ENCODE measurements at regions not wholly inside any gene's neighbourhood (a gene's known extent, or its start where the extent isn't known, plus 50 kb on each side); places are given as distances from the start of the nearest gene placed in this dataset.
A peak's percentile ranks its signal among the peaks of the same experiment; 100 is the strongest.
"Not testable (repeated sequence)": the region's sequence is repeated elsewhere in the genome, so short reads cannot be mapped to it uniquely, and the experiment has no call there.

- ATAC-seq (no peak), DNase-seq (ENCODE audit: low spot score) (no peak)
- intact Hi-C loops (cut with DNase I): no loop called here
Observed at GRCh38 chr6:19892260-19892659, 55.1 kb downstream of the ID4 start.

DNA sequence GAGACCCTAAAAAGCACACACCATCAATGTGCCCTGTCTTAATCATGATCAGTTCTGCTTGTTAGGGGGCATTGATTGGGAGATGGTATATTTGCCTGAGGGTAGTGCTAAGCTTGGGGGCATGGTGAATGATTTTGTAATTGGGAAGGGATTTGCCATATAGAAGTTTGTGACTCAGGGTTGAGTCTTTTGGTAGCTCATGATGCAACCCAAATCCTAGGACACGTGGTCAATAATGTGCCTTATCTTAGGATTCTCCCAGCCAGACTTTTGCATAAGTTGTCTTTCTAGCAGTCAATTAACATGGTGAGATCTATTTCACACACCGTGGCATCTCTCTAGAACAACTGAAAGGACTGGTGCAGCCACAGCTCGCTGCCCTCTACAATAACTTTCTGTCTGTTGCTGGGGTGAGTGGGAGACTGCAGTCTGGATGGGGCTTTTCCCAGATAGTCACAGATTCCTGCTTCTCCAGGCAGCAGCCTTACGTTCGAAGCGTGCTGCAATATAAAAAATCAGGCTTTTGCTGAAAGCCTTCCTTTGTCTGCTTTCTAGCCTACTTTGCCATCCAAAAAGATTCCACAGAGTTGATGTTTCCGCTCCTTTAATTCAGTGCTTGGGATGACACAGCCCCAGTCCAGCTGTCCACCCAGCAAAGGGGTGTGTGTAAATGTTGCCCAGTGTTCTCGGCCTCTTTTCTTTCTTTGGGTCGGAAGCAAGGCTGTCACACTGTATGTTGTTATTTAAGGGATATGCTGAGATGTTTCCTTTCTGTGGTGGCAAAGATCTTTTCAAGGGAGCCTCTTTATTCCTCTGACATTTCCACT lies 58.9 kb downstream of the ID4 start:
- peak; percentile 83 for ATAC-seq
- no peak for DNase-seq (ENCODE audit: low spot score)
- intact Hi-C loops (cut with DNase I): no loop called here

GRCh38 chr6:19896693-19897010 lies 59.5 kb downstream of the ID4 start:
- ATAC-seq (peak; percentile 79), DNase-seq (ENCODE audit: low spot score) (peak; percentile 73)
- intact Hi-C loops (cut with DNase I): no loop called here

GRCh38 chr6:19898141-19898740 lies 61.1 kb downstream of the ID4 start:
- intact Hi-C loops (cut with DNase I): no loop called here
- ATAC-seq (no peak), DNase-seq (ENCODE audit: low spot score) (no peak)

GRCh38 chr6:19902201-19902600 lies 65.0 kb downstream of the ID4 start:
- intact Hi-C loops (cut with DNase I): no loop called here
- DNase-seq (ENCODE audit: low spot score): no peak
- no peak for ATAC-seq

DNA sequence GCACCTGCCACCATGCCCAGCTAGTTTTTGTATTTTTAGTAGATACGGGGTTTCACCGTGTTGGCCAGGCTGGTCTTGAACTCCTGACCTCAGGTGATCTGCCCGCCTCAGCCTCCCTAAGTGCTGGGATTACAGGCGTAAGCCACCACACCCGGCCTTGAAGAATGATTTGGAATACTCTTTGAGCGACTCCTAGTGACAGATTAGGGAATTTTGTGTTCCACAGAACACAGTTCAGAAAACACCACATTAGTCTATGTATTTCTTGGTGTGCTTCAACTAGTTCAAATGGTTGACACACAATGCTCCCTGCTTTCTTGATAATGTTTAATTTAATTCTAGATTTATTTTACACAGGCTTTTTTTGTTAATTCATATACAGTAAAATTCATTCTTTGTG lies 67.2 kb downstream of the ID4 start:
- DNase-seq (ENCODE audit: low spot score); ATAC-seq; intact Hi-C loops (cut with DNase I): not testable (repeated sequence)

DNA sequence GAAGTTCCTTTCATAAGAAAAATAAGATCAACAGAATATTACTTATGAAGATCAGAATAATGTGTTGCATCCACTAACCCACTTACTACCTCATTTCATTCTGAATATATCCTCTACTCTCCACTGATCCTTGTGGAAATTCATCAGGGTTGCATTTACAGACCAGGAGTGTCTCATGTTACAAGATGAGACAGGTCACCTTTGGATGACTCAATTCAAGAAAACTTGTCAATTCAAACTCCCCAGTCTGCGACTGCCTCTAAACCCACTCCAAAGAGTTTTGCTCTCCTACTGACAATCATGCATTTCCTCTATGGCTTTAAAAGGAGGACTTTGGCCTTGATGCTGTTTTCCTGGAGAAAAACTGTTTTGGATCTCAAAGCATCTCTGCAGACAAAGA lies 68.4 kb downstream of the ID4 start:
- no peak for DNase-seq (ENCODE audit: low spot score)
- ATAC-seq: peak; percentile 27
- intact Hi-C loops (cut with DNase I): no loop called here

DNA sequence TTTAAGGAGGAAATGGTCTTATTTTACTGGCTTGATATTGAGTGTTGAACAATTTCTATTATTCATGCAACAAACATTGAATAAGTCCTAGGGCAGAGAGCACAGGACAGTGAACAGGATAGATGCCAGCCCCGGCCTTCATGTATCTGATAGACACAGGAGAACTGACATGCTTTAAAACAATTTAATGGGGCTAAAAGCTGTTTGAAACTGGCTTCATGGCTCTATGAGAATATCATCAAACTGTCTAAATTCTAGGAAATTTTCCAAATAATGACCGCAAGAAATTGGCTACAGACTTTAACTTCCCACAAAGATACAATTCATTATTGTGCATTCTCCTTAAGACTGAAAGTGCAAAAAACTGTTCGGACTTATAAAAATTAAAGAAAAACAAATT lies 69.0 kb downstream of the ID4 start:
- DNase-seq (ENCODE audit: low spot score) (no peak), ATAC-seq (peak; percentile 72)
- intact Hi-C loops (cut with DNase I): no loop called here

DNA sequence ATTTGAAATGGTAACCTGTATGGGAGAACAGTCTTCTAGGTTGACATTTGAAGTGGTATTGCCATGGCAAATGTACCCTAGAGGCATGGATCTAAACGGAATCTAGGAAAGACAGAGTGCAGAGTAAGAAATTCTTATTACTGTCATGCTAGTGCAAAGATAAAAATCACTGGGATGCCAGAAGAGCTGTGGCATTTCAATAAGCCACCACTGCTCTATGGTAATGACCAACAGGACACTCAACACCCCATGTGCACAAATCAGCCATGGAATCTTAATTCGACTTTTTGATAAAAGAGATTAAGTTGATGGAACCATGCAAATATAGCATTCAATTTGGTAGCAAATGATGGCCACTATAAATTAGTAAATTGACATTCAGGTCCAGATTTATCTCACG lies 74.1 kb downstream of the ID4 start:
- intact Hi-C loops (cut with DNase I): no loop called here
- DNase-seq (ENCODE audit: low spot score) (no peak), ATAC-seq (no peak)

- intact Hi-C loops (cut with DNase I): no loop called here
- ATAC-seq (no peak), DNase-seq (ENCODE audit: low spot score) (no peak)
Observed at GRCh38 chr6:19918436-19918835, 81.3 kb downstream of the ID4 start.

- ATAC-seq (no peak), DNase-seq (ENCODE audit: low spot score) (no peak)
- intact Hi-C loops (cut with DNase I): no loop called here
Observed at GRCh38 chr6:19921786-19922185, 84.6 kb downstream of the ID4 start.

- ATAC-seq: no peak
Observed at GRCh38 chr6:19925533-19925932, 88.4 kb downstream of the ID4 start.

DNA sequence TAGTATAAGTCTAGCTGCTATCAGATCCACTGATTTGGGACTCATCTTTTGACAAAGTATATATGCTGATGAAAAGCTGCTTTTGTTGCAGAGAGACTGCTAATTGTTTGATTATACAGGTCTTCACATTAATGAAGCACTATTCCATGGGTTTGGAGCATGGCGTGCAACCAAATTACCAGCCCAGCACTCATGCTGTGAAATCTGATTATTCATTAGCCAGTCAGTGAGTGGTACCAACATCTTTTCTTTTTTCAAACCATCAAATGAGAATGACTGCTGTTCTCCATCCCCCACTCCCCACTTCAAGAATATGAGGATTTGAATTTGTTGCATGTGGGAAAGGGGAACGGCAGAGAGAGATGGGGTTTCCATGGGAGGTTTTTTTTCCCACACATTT lies 91.3 kb downstream of the ID4 start:
- ATAC-seq: no peak
- intact Hi-C loops (cut with DNase I): no loop called here
- DNase-seq (ENCODE audit: low spot score): no peak

More at GRCh38 chr6:19925533-19925932, 88.4 kb downstream of the ID4 start:
- intact Hi-C loops (cut with DNase I): no loop called here
- DNase-seq (ENCODE audit: low spot score): no peak

- intact Hi-C loops (cut with DNase I): no loop called here
- ATAC-seq (no peak), DNase-seq (ENCODE audit: low spot score) (no peak)
Observed at GRCh38 chr6:19929312-19929711, 92.1 kb downstream of the ID4 start.

DNA sequence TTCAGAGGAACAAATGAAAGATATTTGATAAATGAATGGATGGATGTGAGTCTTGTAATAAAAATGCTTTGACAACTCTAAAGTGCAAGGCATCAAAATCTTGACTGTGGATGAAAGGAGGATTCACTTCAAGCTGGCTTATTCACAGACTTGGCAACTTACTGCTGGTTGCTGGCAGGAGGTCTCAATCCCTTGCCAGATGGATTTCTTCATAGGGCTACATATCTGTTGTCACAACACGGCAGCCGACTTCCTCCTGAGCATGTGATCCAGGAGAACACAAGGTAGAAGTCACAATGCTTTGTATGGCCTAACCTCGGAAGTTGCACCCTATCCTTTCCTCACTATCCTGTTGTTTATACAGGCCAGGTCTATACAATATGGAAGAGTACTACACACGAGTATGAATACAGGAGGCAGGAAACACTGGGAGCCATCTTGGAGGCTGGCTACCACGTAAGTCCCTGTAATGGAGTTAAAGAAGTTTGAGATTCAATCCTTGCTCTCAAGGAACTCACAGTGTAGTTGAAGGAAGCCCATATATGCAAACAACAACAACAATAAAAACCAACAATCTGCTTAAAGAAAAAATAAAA lies 97.9 kb downstream of the ID4 start:
- no peak for DNase-seq (ENCODE audit: low spot score)
- intact Hi-C loops (cut with DNase I): no loop called here
- ATAC-seq: peak; percentile 39

- intact Hi-C loops (cut with DNase I); DNase-seq (ENCODE audit: low spot score); ATAC-seq: not testable (repeated sequence)
Observed at GRCh38 chr6:19939321-19939720, 102.2 kb downstream of the ID4 start.

DNA sequence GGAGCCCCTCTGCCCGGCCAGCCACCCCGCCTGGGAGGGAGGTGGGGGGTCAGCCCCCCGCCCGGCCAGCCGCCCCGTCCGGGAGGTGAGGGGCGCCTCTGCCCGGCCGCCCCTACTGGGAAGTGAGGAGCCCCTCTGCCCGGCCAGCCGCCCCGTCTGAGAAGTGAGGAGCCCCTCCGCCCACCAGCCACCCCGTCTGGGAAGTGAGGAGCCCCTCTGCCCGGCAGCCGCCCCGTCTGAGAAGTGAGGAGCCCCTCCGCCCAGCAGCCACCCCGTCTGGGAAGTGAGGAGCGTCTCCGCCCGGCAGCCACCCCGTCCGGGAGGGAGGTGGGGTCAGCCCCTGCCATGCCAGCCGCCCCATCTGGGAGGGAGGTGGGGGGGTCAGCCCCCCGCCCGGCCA lies 102.8 kb downstream of the ID4 start:
- DNase-seq (ENCODE audit: low spot score); ATAC-seq; intact Hi-C loops (cut with DNase I): not testable (repeated sequence)

DNA sequence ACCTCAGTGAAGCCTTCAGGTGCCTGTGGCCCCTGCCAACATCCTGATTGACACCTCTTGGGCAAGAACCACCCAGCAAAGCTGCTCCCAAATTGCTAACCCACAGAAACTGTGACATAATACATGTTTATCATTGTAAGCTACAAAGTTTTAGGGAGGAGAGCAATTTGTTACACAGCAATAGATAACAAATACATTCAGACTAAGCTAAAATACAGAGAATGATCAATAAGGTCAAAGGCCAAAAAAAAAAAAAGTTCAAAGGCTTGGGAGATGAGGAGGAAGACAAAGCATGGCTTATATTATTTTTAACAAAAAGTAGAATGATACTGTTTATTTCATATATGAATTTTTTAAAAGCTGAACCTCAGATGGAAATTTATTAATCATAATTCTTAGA lies 105.9 kb downstream of the ID4 start:
- DNase-seq (ENCODE audit: low spot score): no peak
- intact Hi-C loops (cut with DNase I): no loop called here
- no peak for ATAC-seq

- intact Hi-C loops (cut with DNase I): no loop called here
- DNase-seq (ENCODE audit: low spot score): no peak
- ATAC-seq: no peak
Observed at GRCh38 chr6:19945843-19946358, 108.7 kb downstream of the ID4 start.

DNA sequence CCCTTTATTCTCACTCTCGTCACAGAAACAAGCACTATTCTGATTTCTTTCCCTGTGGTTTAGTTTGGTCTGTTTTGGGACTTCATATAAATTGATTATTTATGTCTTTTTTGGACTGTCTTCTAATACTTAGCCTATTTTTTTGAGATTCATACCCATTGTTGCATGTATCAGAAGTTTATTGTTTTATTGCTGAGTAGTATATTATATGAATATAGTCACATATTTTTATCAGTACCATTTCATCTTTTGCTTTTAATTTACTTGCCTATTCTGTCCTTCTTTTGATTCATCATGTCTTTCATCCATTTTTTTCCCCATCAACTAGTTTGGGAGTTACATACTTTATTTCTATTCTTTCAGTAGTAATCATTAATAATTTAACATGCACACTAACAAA lies 112.0 kb downstream of the ID4 start:
- no peak for DNase-seq (ENCODE audit: low spot score)
- intact Hi-C loops (cut with DNase I): no loop called here
- ATAC-seq: no peak

Data from sciatic nerve (tissue), 2 donors.